ENCODE measurements at regions not wholly inside any gene's neighbourhood (a gene's known extent, or its start where the extent isn't known, plus 50 kb on each side); places are given as distances from the start of the nearest gene placed in this dataset.

DNA sequence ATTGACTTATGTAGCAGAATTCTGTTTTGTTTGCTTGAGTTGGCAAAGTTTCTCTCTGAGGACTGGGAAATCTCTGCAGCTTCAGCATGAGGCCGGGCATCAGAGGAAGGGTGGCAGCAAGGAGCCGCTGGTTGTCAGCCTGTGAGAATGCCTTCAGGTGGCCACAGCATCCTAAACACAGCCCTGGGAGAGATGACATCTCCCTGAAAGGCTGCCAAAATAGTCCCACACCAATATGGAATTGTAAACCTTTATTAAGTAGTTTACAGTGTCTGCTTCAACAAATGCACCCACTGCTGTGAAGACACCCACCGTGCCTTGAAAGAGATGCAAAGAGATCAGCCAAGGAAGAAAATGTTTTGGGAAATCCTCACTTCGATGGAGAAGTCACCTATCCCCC is 609.7 kb upstream of the ARRDC4 start:
- no peaks in the 10 kb centered on the region for H3K27me3 ChIP-seq
- ATAC-seq (no peak), FAIRE-seq (no peak), DNase-seq (no peak)
- intact Hi-C loops (cut with DNase I), result no loop called here
- TF ChIP-seq, protein P1, sequence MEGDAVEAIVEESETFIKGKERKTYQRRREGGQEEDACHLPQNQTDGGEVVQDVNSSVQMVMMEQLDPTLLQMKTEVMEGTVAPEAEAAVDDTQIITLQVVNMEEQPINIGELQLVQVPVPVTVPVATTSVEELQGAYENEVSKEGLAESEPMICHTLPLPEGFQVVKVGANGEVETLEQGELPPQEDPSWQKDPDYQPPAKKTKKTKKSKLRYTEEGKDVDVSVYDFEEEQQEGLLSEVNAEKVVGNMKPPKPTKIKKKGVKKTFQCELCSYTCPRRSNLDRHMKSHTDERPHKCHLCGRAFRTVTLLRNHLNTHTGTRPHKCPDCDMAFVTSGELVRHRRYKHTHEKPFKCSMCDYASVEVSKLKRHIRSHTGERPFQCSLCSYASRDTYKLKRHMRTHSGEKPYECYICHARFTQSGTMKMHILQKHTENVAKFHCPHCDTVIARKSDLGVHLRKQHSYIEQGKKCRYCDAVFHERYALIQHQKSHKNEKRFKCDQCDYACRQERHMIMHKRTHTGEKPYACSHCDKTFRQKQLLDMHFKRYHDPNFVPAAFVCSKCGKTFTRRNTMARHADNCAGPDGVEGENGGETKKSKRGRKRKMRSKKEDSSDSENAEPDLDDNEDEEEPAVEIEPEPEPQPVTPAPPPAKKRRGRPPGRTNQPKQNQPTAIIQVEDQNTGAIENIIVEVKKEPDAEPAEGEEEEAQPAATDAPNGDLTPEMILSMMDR (IDR thresholded peaks at IDR 0.05), result no peak
- 46 to 49% methylated on average over 4 of the region's 4 CpGs for WGBS, 2 donors
- H3K4me3 ChIP-seq, result no peak overlapping the region
- H3K36me3 ChIP-seq, result no peaks in the 10 kb centered on the region
- H3K27ac ChIP-seq, result no peak overlapping the region
- no peaks in the 10 kb centered on the region for H3K9me3 ChIP-seq
- H3K4me1 ChIP-seq, result no peaks in the 10 kb centered on the region

DNA sequence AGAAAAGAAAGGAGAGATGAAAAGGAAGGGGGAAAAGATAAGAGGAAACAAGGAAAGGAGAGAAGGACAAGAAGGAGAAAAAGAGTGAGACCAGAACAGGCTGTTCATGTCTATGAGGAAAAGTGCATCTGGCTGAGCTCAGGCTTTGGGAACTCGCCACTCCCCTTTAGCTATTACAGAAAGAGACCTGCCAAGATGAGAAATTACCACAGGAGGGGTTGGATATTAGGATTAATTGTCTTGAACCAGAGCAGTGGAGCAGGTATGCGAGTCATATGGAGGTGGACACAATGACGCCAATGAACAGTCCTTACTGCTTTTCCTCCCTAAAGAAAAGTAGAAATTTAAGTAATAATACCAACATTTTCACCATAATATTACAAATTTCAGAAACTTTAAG is 577.0 kb upstream of the ARRDC4 start:
- FAIRE-seq (no peak), ATAC-seq (no peak), DNase-seq (no peak)
- TF ChIP-seq, protein P1 (IDR thresholded peaks at IDR 0.05), result no peak
- no peaks in the 10 kb centered on the region for H3K9me3 ChIP-seq
- intact Hi-C loops (cut with DNase I), result no loop called here
- 39 to 41% methylated on average over 3 of the region's 3 CpGs for WGBS, 2 donors
- H3K4me1 ChIP-seq, result no peaks in the 10 kb centered on the region
- H3K27me3 ChIP-seq, result no peaks in the 10 kb centered on the region
- H3K27ac ChIP-seq, result no peak overlapping the region
- no peaks in the 10 kb centered on the region for H3K36me3 ChIP-seq
- H3K4me3 ChIP-seq, result no peak overlapping the region

DNA sequence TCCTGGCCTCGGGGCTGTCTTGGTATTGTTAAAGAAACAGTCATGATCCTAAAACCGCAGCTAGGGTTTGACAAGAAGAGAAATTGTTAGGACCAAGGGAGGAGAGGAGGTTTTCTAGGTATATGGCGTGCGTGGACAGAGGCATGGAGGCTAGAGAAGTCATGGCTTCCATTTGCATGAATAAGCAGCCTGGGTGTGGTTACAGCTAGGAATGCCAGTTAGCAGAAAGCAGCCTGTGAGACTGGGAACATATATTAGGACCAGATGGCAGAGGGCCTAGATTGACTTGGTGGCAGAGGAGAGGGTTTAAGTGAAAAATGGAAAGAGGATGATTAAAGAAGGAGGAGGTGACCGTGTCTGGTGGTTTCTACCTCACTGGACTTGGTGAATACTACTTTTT is 573.6 kb upstream of the ARRDC4 start:
- 72 to 86% methylated on average over 5 of the region's 5 CpGs for WGBS, 2 donors
- Histone ChIP-seq H3K27ac (no peak overlapping the region), H3K4me1 (no peaks in the 10 kb centered on the region), H3K36me3 (no peaks in the 10 kb centered on the region), H3K9me3 (no peaks in the 10 kb centered on the region), H3K4me3 (no peak overlapping the region), H3K27me3 (no peaks in the 10 kb centered on the region)
- FAIRE-seq (no peak), DNase-seq (no peak), ATAC-seq (no peak)
- intact Hi-C loops (cut with DNase I), result no loop called here
- TF ChIP-seq, protein P1 (IDR thresholded peaks at IDR 0.05), result no peak

DNA sequence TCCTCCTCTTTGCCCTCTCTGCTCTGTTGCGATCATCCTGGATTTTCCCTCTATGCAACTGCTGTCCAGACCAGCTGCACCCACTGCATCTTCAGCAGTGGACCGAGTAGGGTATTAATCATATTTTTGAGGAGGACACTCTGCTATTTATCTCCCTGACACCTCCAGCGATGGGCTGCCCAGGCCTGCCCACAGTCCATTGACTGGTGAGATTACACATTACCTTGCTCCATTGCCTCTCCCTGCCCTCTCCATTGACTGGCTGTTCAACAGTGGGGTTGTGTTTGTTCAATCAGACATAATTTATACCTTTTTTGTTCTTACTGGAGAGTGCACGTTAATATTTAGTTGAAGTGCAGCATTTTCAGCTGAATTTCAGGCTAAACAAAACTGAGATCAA is 559.3 kb upstream of the ARRDC4 start:
- no peak for ATAC-seq
- DNase-seq, result no peak
- TF ChIP-seq, protein P1 (IDR thresholded peaks at IDR 0.05), result no peak
- FAIRE-seq, result no peak
- H3K4me1 ChIP-seq, result no peaks in the 10 kb centered on the region
- peaks cover 0 to 3% (median 0%) of the 10 kb centered on the region in 4 donors for H3K27me3 ChIP-seq
- no peak overlapping the region for H3K4me3 ChIP-seq
- 36 to 40% methylated on average over 4 of the region's 4 CpGs for WGBS, 2 donors
- H3K9me3 ChIP-seq, result no peaks in the 10 kb centered on the region
- intact Hi-C loops (cut with DNase I), result no loop called here
- no peak overlapping the region for H3K27ac ChIP-seq
- H3K36me3 ChIP-seq, result no peaks in the 10 kb centered on the region

DNA sequence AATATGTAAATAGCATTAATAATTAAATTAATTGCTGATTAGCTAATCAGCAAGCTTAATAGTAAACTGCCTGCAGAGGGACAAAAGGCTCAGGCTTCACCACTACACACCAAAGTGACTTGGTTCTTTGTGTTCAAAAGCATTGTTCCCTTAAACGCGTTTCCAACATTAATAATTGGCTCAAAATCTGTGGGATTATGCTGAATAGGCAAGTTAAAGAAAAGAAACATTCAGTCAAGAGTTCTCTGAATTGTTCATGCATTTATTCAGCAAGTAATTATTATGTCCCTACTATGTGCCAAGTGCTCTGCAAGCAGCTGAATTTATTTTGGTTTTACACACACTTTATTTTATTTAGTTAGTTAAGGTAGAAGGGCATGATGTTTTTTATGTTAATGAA is 558.5 kb upstream of the ARRDC4 start:
- no peak for ATAC-seq
- TF ChIP-seq, protein P1 (IDR thresholded peaks at IDR 0.05), result no peak
- Histone ChIP-seq H3K4me1 (no peaks in the 10 kb centered on the region), H3K36me3 (no peaks in the 10 kb centered on the region), H3K9me3 (no peaks in the 10 kb centered on the region), H3K4me3 (no peak overlapping the region), H3K27me3 (peaks cover 0 to 3% (median 0%) of the 10 kb centered on the region in 4 donors), H3K27ac (no peak overlapping the region)
- no peak for FAIRE-seq
- intact Hi-C loops (cut with DNase I), result no loop called here
- 62 to 73% methylated on average over 2 of the region's 2 CpGs for WGBS, 2 donors
- no peak for DNase-seq
